ENCODE measurements at regions not wholly inside any gene's neighbourhood (a gene's known extent, or its start where the extent isn't known, plus 50 kb on each side); places are given as distances from the start of the nearest gene placed in this dataset.

GRCh38 chr13:22137361-22138050, 466.6 kb downstream of the FGF9 start:
- no peak for DNase-seq

GRCh38 chr13:22138947-22139346, 468.1 kb downstream of the FGF9 start:
- no peak for DNase-seq

- DNase-seq: no peak
These were observed 470.8 kb downstream of the FGF9 start for GRCh38 chr13:22141716-22142115.

- DNase-seq: no peak
These were observed 472.8 kb downstream of the FGF9 start for GRCh38 chr13:22143671-22144070.

- no peak for DNase-seq
These were observed 473.9 kb downstream of the FGF9 start for GRCh38 chr13:22144806-22145205.

- DNase-seq: no peak
These were observed 477.3 kb downstream of the FGF9 start for GRCh38 chr13:22148187-22148586.

- no peak for DNase-seq
These were observed 481.9 kb downstream of the FGF9 start for GRCh38 chr13:22152751-22153150.

GRCh38 chr13:22154041-22154440, 483.2 kb downstream of the FGF9 start:
- no peak for DNase-seq

GRCh38 chr13:22161871-22162270, 491.0 kb downstream of the FGF9 start:
- DNase-seq: no peak

- DNase-seq: no peak
These were observed 492.0 kb downstream of the FGF9 start for GRCh38 chr13:22162889-22163288.

GRCh38 chr13:22168437-22169190, 497.7 kb downstream of the FGF9 start:
- DNase-seq: no peak

- DNase-seq: no peak
These were observed 498.6 kb downstream of the FGF9 start for GRCh38 chr13:22169473-22169872.

- DNase-seq: no peak
These were observed 502.7 kb downstream of the FGF9 start for GRCh38 chr13:22173610-22174009.

- DNase-seq: no peak
These were observed 504.4 kb downstream of the FGF9 start for GRCh38 chr13:22175241-22175640.

- no peak for DNase-seq
These were observed 504.9 kb downstream of the FGF9 start for GRCh38 chr13:22175815-22176214.

- no peak for DNase-seq
These were observed 506.2 kb downstream of the FGF9 start for GRCh38 chr13:22176968-22177520.

GRCh38 chr13:22178878-22179277, 508.0 kb downstream of the FGF9 start:
- DNase-seq: no peak

- DNase-seq: no peak
These were observed 516.5 kb downstream of the FGF9 start for GRCh38 chr13:22187329-22187728.

- DNase-seq: no peak
These were observed 518.5 kb downstream of the FGF9 start for GRCh38 chr13:22189176-22190048.

- no peak for DNase-seq
These were observed 522.2 kb downstream of the FGF9 start for GRCh38 chr13:22193070-22193469.

- no peak for DNase-seq
These were observed 523.4 kb downstream of the FGF9 start for GRCh38 chr13:22194106-22194805.

GRCh38 chr13:22195726-22196125, 524.9 kb downstream of the FGF9 start:
- DNase-seq: no peak

GRCh38 chr13:22196777-22197176, 525.9 kb downstream of the FGF9 start:
- no peak for DNase-seq
